HG03571 (cell line): ENCODE measurements at regions not wholly inside any gene's neighbourhood (a gene's known extent, or its start where the extent isn't known, plus 50 kb on each side); places are given as distances from the start of the nearest gene placed in this dataset.

Experiments
- ATAC-seq: cut with Tn5 transposase; IDR thresholded peaks from one replicate; pipeline ENCODE4 v1.9.1; 2021; ENCODE audit not compliant: unreplicated experiment

DNA sequence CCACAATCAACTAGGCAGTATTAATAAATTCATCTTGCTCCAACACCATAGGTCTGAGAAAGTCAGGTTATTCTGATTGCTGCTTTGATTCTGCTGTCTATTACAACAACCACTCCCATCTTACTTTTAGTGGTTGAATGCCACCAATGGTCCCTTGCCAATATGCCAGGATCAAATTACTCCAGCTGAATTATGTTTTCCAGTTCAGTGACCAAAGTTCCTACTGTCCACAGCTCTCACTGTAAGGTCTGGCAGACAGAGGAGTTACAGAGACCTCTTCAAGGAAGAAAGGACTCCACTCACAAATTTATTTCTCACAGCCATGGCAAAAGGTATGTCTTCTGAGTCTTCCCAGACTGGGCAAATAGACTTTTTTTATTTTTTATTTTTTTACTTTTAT is 557.0 kb downstream of the HAO1 start:
- ATAC-seq, result no peak

- ATAC-seq, result no peak
Measured at GRCh38 chr20:7387638-7388193, 552.5 kb downstream of the HAO1 start.

DNA sequence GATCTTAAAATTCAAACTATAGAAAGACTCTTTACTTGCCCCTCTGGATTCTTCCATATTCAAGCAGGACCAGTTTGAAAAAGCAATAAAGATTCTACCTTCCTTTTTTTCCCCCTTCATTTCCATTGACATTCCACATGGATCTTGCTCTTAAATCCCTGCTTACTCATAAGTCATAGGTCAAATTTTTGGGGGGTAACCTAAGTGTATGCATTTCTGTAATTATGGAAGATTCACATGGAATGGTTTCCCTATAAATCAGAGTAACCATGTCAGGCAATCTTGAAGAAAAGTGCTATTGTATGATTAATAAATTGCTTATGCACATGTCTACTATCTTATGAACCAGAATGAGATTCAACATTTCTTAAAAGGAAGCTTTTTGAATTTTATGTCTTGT is 551.0 kb downstream of the HAO1 start:
- ATAC-seq, result no peak

DNA sequence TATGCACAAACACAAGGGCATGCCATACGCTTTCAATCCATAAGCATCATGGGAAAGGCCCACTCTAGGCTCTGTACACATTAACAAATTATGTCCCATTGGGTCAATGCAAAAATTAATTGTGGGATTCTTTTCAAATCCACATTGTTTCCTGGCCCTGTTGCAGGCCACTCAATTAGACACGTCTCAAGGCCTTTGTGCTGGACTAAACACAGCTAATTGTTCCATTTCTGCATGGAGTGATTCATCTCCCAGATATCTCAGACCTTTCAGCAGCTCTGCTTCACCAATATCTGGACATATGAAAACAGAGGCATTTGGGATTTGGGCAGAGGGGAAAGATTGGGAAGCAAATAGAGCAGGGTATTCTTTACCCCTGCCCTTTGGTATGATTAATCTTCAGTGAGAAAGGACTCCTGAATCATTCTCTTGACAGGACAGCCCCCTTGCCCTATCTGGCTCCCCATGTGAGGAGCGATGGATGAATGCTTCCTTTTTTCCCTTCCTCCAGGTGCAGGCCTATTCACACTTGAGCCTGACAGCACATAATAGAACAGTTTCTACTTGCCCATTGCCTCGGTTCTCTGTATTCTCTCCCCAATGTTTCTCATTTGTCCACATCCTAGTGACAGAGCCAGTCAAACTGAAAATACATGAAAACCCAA is 547.6 kb downstream of the HAO1 start:
- ATAC-seq, result no peak

- ATAC-seq, result no peak
Measured at GRCh38 chr20:7399114-7399513, 541.1 kb downstream of the HAO1 start.

GRCh38 chr20:7399575-7399974 is 540.7 kb downstream of the HAO1 start:
- ATAC-seq, result no peak

- no peak for ATAC-seq
Measured at GRCh38 chr20:7406671-7407070, 533.6 kb downstream of the HAO1 start.

DNA sequence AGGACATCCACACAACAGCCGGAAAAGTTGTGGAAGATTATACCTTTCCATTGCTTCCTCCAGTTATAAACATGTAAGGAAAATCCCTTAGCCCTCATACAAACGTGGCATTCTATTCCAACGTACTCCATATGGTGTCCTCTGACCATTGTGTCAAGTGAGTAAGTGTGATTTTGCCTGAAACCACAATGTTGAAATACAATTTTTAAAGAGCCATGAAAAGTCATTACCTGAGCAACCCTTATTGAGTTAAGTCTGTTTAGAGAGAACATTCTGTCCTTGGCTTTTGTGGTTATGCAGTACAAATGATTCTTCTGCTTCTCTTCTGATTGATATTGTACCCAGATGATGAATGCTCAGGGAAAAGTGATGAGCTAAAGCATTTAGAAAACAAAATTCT is 530.1 kb downstream of the HAO1 start:
- ATAC-seq, result no peak

DNA sequence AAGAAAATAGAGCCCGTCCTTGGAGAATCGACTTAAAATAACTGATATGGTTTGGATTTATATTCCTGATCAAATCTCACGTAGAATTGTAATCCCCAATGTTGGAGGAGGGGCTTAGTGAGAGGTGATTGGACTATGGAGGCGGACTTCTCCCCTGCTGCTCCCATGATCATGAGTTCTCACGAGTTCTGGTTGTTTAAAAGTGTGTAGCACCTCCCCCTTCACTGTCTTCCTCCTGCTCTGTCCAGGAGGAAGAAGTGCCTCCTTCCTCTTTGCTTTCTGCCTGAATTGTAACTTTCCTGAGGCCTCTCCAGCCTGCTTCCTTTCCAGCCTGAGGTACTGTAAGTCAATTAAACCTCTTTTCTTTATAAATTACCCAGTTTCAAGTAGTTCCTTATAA is 529.2 kb downstream of the HAO1 start:
- no peak for ATAC-seq

GRCh38 chr20:7415427-7415826 is 524.8 kb downstream of the HAO1 start:
- ATAC-seq, result no peak

GRCh38 chr20:7416382-7416781 is 523.9 kb downstream of the HAO1 start:
- no peak for ATAC-seq

GRCh38 chr20:7420345-7420744 is 519.9 kb downstream of the HAO1 start:
- no peak for ATAC-seq

DNA sequence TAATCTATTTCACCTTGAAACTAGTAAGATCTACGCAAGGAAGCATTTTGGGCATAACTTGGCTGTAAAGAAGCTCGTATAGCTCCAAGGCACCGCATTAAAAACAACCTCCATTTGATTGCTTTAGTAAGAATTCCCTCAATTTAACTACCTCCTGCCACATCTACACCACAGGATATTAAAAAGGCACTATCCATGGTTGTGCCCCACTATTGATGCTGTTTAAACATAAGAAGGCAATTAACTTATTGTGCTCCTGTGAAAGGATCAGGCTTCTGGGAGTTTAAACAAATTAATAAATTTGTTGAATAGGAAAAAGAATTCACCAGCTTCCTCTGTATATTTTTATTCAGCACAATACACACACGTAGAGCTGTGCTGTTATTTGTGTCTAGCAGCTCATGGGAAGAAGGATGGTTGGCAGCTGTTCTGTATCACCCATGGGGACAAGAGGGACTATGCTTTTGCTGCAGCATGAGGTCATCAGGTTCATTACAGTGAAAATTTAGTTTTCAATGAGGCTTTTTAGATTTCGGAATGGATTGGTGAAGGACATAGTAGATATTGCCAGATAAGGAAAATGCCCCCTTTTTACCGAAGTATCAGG is 513.3 kb downstream of the HAO1 start:
- no peak for ATAC-seq

- ATAC-seq, result no peak
Measured at GRCh38 chr20:7428946-7429345, 511.3 kb downstream of the HAO1 start.

GRCh38 chr20:7432612-7433011 is 507.6 kb downstream of the HAO1 start:
- ATAC-seq, result no peak

- no peak for ATAC-seq
Measured at GRCh38 chr20:7437311-7437710, 502.9 kb downstream of the HAO1 start.

- no peak for ATAC-seq
Measured at GRCh38 chr20:7449269-7449668, 491.0 kb downstream of the HAO1 start.

GRCh38 chr20:7452890-7453289 is 487.4 kb downstream of the HAO1 start:
- no peak for ATAC-seq

DNA sequence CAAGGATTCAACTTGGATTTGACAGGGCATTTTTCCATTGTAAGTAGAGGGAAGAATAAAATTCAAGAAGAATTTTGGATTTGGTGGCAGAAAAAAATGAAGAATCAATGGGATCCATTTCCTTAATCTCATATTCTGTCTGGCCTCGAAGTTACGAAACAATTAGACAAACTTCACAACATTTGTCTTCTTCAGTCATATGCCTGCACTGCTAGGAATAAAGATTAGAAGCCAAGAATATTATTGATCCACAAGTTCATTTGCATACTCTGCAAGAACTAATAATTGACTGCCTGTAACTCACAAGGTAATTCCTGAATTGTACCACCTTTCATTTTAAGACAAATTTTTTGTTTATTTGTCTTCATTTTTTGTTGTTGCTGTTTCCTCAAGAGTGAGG is 486.2 kb downstream of the HAO1 start:
- no peak for ATAC-seq

- no peak for ATAC-seq
Measured at GRCh38 chr20:7458459-7458858, 481.8 kb downstream of the HAO1 start.

DNA sequence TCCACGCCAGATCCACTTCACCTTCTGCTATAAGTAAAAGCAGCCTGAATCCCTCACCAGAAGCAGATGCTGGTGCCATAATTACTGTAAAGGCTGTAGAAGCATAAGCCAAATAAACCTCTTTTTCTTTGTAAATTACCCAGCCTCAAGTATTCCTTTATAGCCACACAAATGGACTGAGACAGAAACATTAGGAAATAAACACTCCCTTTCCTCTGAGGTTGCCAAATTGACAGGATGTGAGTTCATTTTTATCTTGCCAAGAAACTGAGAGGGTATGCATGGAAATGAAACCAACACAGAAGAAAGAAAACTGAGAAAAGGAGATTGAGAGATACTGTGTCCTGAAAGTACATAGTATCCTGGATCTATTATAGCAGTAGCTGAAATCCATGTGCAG is 481.2 kb downstream of the HAO1 start:
- ATAC-seq, result no peak

DNA sequence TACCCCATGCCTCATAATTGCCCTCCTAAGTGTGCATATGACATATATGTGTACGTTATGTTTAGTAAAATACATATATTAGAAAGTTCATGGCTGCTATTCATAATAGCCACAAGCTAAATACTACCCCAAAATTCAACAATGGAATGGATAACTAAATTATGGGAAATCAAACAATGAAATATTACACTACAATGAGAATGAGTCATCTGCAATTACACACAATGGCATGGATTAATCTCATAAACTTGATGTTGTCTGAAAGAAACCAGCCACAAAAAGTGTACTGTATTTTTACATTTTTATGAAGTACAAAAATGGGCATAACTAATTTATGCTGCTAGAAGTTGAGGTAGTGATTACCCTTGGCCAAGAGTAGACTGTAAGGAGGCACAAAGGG is 477.0 kb downstream of the HAO1 start:
- ATAC-seq, result no peak

- ATAC-seq, result no peak
Measured at GRCh38 chr20:7470912-7471311, 469.3 kb downstream of the HAO1 start.
